ENCODE measurements at regions not wholly inside any gene's neighbourhood (a gene's known extent, or its start where the extent isn't known, plus 50 kb on each side); places are given as distances from the start of the nearest gene placed in this dataset.

- H3K14ac ChIP-seq (ENCODE audit: insufficient read depth, low read length): no peak overlapping the region
- H3K56ac ChIP-seq (ENCODE audit: insufficient read length, low read depth, low read length): no peak overlapping the region
- H2BK20ac ChIP-seq (ENCODE audit: low read depth, low read length, poor library complexity, severe bottlenecking): no peak overlapping the region
- Mint-ChIP-seq H3K27ac (no peak overlapping the region), H3K4me3 (no peak overlapping the region), H3K27me3 (ENCODE audit: low read depth) (no peaks in the 10 kb centered on the region), H3K4me1 (0 out of 4 replicates have a peak, but pooled peaks cover 0 to 3% of the 10 kb centered on the region in 2 experiments), H3K9me3 (no peaks in the 10 kb centered on the region), H3K36me3 (ENCODE audit: insufficient read depth in 1 of 3, low read depth in 3 of 3) (no peaks in the 10 kb centered on the region)
- H3K23me2 ChIP-seq (ENCODE audit: insufficient read length, low read depth, low read length, poor library complexity, severe bottlenecking): no peaks in the 10 kb centered on the region
- H3K9ac ChIP-seq (ENCODE audit: extremely low read depth, insufficient read length, low read length): no peak overlapping the region
- no peak overlapping the region for H3K4ac ChIP-seq (ENCODE audit: low read depth, low read length)
- no peak overlapping the region for H2AK5ac ChIP-seq (ENCODE audit: insufficient read length, low read length)
- H3K27me3 ChIP-seq (ENCODE audit: insufficient read depth, low read length): no peaks in the 10 kb centered on the region
- H3K18ac ChIP-seq (ENCODE audit: insufficient read length, low read depth, low read length): no peak overlapping the region
- no peak for DNase-seq
- H2BK5ac ChIP-seq (ENCODE audit: insufficient read length, low read length): no peak overlapping the region
- H3K79me1 ChIP-seq (ENCODE audit: insufficient read depth, low read depth, low read length, poor library complexity, severe bottlenecking): no peaks in the 10 kb centered on the region
- no peak overlapping the region for H4K8ac ChIP-seq (replicated peaks; ENCODE audit: insufficient read length, low read depth, low read length)
- H2BK15ac ChIP-seq (ENCODE audit: low read depth, low read length): no peak overlapping the region
- TF ChIP-seq CTCF (conservative IDR thresholded peaks at IDR 0.05): no peak
- H2BK120ac ChIP-seq (ENCODE audit: low read depth, low read length, poor library complexity, severe bottlenecking): no peak overlapping the region
- no peaks in the 10 kb centered on the region for H3K9me3 ChIP-seq (ENCODE audit: control insufficient read depth, low read depth, low read length)
- H2BK12ac ChIP-seq (ENCODE audit: insufficient read length, low read depth, low read length): no peak overlapping the region
- H2AFZ ChIP-seq (ENCODE audit: low read length): no peak overlapping the region
- no CpG with 5 or more reads among the region's 2 CpGs for WGBS (ENCODE audit: extremely low coverage, insufficient read length, low lambda C conversion rate)
- H4K5ac ChIP-seq (ENCODE audit: insufficient read length, low read depth, low read length): no peak overlapping the region
- H3K4me1 ChIP-seq (ENCODE audit: insufficient read depth, low read length): no peaks in the 10 kb centered on the region
- H3K23ac ChIP-seq (ENCODE audit: insufficient read length, low read depth, low read length): no peak overlapping the region
- H3T11ph ChIP-seq (ENCODE audit: low read length): no peak overlapping the region
- no peak overlapping the region for H4K91ac ChIP-seq (ENCODE audit: insufficient read length, low read depth, low read length)
- H4K20me1 ChIP-seq (ENCODE audit: control insufficient read depth, insufficient read depth, insufficient read length): no peaks in the 10 kb centered on the region
- H3K27ac ChIP-seq (ENCODE audit: insufficient read length, low read depth, low read length): no peak overlapping the region
- no peak overlapping the region for H3K4me2 ChIP-seq (ENCODE audit: insufficient read depth, insufficient read length, low read length)
- H3K79me2 ChIP-seq (ENCODE audit: insufficient read depth, low read length): no peaks in the 10 kb centered on the region
These were observed 1347.6 kb downstream of the SI start for GRCh38 chr3:163730684-163731083.
